Prostate gland (tissue), 2 donors: ENCODE measurements at regions not wholly inside any gene's neighbourhood (a gene's known extent, or its start where the extent isn't known, plus 50 kb on each side); places are given as distances from the start of the nearest gene placed in this dataset.

Experiments used
- DNase-seq: peaks from one replicate; pipeline ENCODE4 v3.0.0-alpha.2; 2019; ENCODE audit warnings: low spot score
- H3K27ac ChIP-seq, 2 donors: fragments of 200-600 bp; sonication (generic); 2 replicates each; pipeline ENCODE4 v1.5.1; 2017 to 2019
- H3K27me3 ChIP-seq: fragments of 200-600 bp; sonication (generic); replicated peaks from 2 replicates; pipeline ENCODE4 v1.5.1; 2019; ENCODE audit not compliant: insufficient read depth
- H3K36me3 ChIP-seq, 2 donors: fragments of 200-600 bp; sonication (generic); 1 replicate in 1 of 2; 2 replicates in 1 of 2; pipeline versions ENCODE4 v1.5.1 to v1.8.1; 2017 to 2019
- H3K4me1 ChIP-seq: fragments of 200-600 bp; sonication (generic); replicated peaks from 2 replicates; pipeline ENCODE4 v1.5.1; 2019
- H3K4me3 ChIP-seq, 2 donors: fragments of 200-600 bp; sonication (generic); 2 replicates each; pipeline ENCODE4 v1.5.1; 2017 to 2019
- H3K9me3 ChIP-seq: fragments of 200-600 bp; sonication (generic); 2 replicates; pipeline ENCODE4 v1.5.1; 2017
- CTCF ChIP-seq, 4 experiments: fragments of 200-600 bp in 2 of 4; fragments of 450-650 bp in 2 of 4; sonication (generic) in 2 of 4; IDR thresholded peaks; 1 replicate in 3 of 4; 2 replicates in 1 of 4; pipeline ENCODE4 v1.5.1; 2016 to 2019; ENCODE audit warnings: antibody characterized with exemption in 4 of 4, mild to moderate bottlenecking in 2 of 4, moderate library complexity in 2 of 4
- POLR2A ChIP-seq: fragments of 450-650 bp; IDR thresholded peaks from one replicate; pipeline ENCODE4 v1.6.1; 2016; ENCODE audit warnings: antibody characterized with exemption, mild to moderate bottlenecking
- POLR2AphosphoS5 ChIP-seq: sonication (generic); formaldehyde crosslinking; IDR thresholded peaks from one replicate; pipeline ENCODE4 v1.6.1; 2017; ENCODE audit warnings: antibody characterized with exemption
- WGBS: methylation state at CpG from one replicate; pipeline ENCODE4 v1.1.5; 2018; 5-methylcytosine and 5-hydroxymethylcytosine counted together
- intact Hi-C: fragments of 100-400 bp; cut with DNase I; formaldehyde crosslinking; loops from one replicate; pipeline ENCODE4 v1.14.2; 2022

GRCh38 chr2:224163566-224164307 lies 124.7 kb upstream of the SERPINE2 start:
- no peak for DNase-seq
- WGBS = 90% methylated on average over 4 of the region's 4 CpGs
- H3K27me3 ChIP-seq = no peaks in the 10 kb centered on the region
- intact Hi-C loops = no loop called here
- H3K27ac ChIP-seq = no peak overlapping the region
- no peaks in the 10 kb centered on the region for H3K9me3 ChIP-seq
- no peak for TF ChIP-seq POLR2AphosphoS5
- TF ChIP-seq POLR2A = no peak
- no peak for TF ChIP-seq CTCF (IDR thresholded peaks at IDR 0.05)
- no peaks in the 10 kb centered on the region for H3K36me3 ChIP-seq
- no peaks in the 10 kb centered on the region for H3K4me1 ChIP-seq
- H3K4me3 ChIP-seq = no peak overlapping the region

GRCh38 chr2:224162122-224162521 lies 123.0 kb upstream of the SERPINE2 start:
- no peak for DNase-seq
- no peaks in the 10 kb centered on the region for H3K4me1 ChIP-seq
- no peak overlapping the region for H3K27ac ChIP-seq
- H3K9me3 ChIP-seq = no peaks in the 10 kb centered on the region
- H3K36me3 ChIP-seq = no peaks in the 10 kb centered on the region
- no peaks in the 10 kb centered on the region for H3K27me3 ChIP-seq
- TF ChIP-seq POLR2AphosphoS5 (no peak), CTCF (IDR thresholded peaks at IDR 0.05) (no peak), POLR2A (no peak)
- H3K4me3 ChIP-seq = no peak overlapping the region
- 81% methylated on average over 2 of the region's 2 CpGs for WGBS
- intact Hi-C loops = no loop called here

GRCh38 chr2:224161712-224162111 lies 122.6 kb upstream of the SERPINE2 start:
- Histone ChIP-seq H3K4me3 (no peak overlapping the region), H3K9me3 (no peaks in the 10 kb centered on the region), H3K4me1 (no peaks in the 10 kb centered on the region), H3K27ac (no peak overlapping the region), H3K27me3 (no peaks in the 10 kb centered on the region), H3K36me3 (no peaks in the 10 kb centered on the region)
- WGBS = 89% methylated on average over 2 of the region's 2 CpGs
- TF ChIP-seq POLR2A (no peak), CTCF (IDR thresholded peaks at IDR 0.05) (no peak), POLR2AphosphoS5 (no peak)
- DNase-seq = no peak
- intact Hi-C loops = no loop called here

- H3K36me3 ChIP-seq = no peaks in the 10 kb centered on the region
- no peaks in the 10 kb centered on the region for H3K9me3 ChIP-seq
- no peak for DNase-seq
- H3K27me3 ChIP-seq = no peaks in the 10 kb centered on the region
- intact Hi-C loops = no loop called here
- H3K4me1 ChIP-seq = no peaks in the 10 kb centered on the region
- H3K4me3 ChIP-seq = no peak overlapping the region
- 78% methylated on average over 1 of the region's 1 CpG for WGBS
- H3K27ac ChIP-seq = no peak overlapping the region
- no peak for TF ChIP-seq CTCF (IDR thresholded peaks at IDR 0.05)
These were observed 121.8 kb upstream of the SERPINE2 start for GRCh38 chr2:224160917-224161316.

- 86% methylated on average over 3 of the region's 3 CpGs for WGBS
- Histone ChIP-seq H3K4me3 (no peak overlapping the region), H3K27ac (no peak overlapping the region), H3K4me1 (no peaks in the 10 kb centered on the region), H3K9me3 (no peaks in the 10 kb centered on the region), H3K36me3 (no peaks in the 10 kb centered on the region), H3K27me3 (no peaks in the 10 kb centered on the region)
- no peak for DNase-seq
- TF ChIP-seq CTCF (IDR thresholded peaks at IDR 0.05) (no peak), POLR2AphosphoS5 (no peak), POLR2A (no peak)
- intact Hi-C loops = no loop called here
These were observed 120.4 kb upstream of the SERPINE2 start for GRCh38 chr2:224159345-224159928.
